HuH-7.5 (cell line): ENCODE measurements at regions not wholly inside any gene's neighbourhood (a gene's known extent, or its start where the extent isn't known, plus 50 kb on each side); places are given as distances from the start of the nearest gene placed in this dataset.
"Not testable (repeated sequence)": the region's sequence is repeated elsewhere in the genome, so short reads cannot be mapped to it uniquely, and the experiment has no call there.

Source experiments
- DNase-seq: peaks from one replicate; pipeline ENCODE4 v3.0.0; 2011; ENCODE audit warnings: low spot score

- DNase-seq = no peak
These were observed 961.1 kb downstream of the XPNPEP1 start for GRCh38 chr10:108962172-108962571.

- no peak for DNase-seq
These were observed 965.6 kb downstream of the XPNPEP1 start for GRCh38 chr10:108957681-108958080.

GRCh38 chr10:108956149-108956548 lies 967.2 kb downstream of the XPNPEP1 start:
- DNase-seq = no peak

- DNase-seq = not testable (repeated sequence)
These were observed 1003.3 kb downstream of the XPNPEP1 start for GRCh38 chr10:108920029-108920428.

GRCh38 chr10:108913300-108913699 lies 1010.0 kb downstream of the XPNPEP1 start:
- DNase-seq = no peak

- peak; percentile 43 for DNase-seq
These were observed 1011.3 kb downstream of the XPNPEP1 start for GRCh38 chr10:108911814-108912541.

- DNase-seq = no peak
These were observed 1015.2 kb downstream of the XPNPEP1 start for GRCh38 chr10:108908096-108908495.

- no peak for DNase-seq
These were observed 1017.5 kb downstream of the XPNPEP1 start for GRCh38 chr10:108905821-108906220.

GRCh38 chr10:108905171-108905570 lies 1018.1 kb downstream of the XPNPEP1 start:
- no peak for DNase-seq

GRCh38 chr10:108904163-108904838 lies 1019.0 kb downstream of the XPNPEP1 start:
- no peak for DNase-seq

GRCh38 chr10:108902619-108903285 lies 1020.6 kb downstream of the XPNPEP1 start:
- no peak for DNase-seq

GRCh38 chr10:108901781-108902618 lies 1021.3 kb downstream of the XPNPEP1 start:
- no peak for DNase-seq

- no peak for DNase-seq
These were observed 1023.6 kb downstream of the XPNPEP1 start for GRCh38 chr10:108899670-108900069.

- no peak for DNase-seq
These were observed 1028.7 kb downstream of the XPNPEP1 start for GRCh38 chr10:108894402-108895301.

- DNase-seq = no peak
These were observed 1046.2 kb downstream of the XPNPEP1 start for GRCh38 chr10:108877095-108877561.

- no peak for DNase-seq
These were observed 1050.5 kb downstream of the XPNPEP1 start for GRCh38 chr10:108872854-108873253.

GRCh38 chr10:108868881-108869280 lies 1054.4 kb downstream of the XPNPEP1 start:
- DNase-seq = no peak

- DNase-seq = no peak
These were observed 1060.5 kb downstream of the XPNPEP1 start for GRCh38 chr10:108862676-108863350.

- DNase-seq = no peak
These were observed 1062.0 kb downstream of the XPNPEP1 start for GRCh38 chr10:108861181-108861754.

- no peak for DNase-seq
These were observed 1071.1 kb downstream of the XPNPEP1 start for GRCh38 chr10:108852211-108852610.
